ENCODE measurements at regions not wholly inside any gene's neighbourhood (a gene's known extent, or its start where the extent isn't known, plus 50 kb on each side); places are given as distances from the start of the nearest gene placed in this dataset.

DNA sequence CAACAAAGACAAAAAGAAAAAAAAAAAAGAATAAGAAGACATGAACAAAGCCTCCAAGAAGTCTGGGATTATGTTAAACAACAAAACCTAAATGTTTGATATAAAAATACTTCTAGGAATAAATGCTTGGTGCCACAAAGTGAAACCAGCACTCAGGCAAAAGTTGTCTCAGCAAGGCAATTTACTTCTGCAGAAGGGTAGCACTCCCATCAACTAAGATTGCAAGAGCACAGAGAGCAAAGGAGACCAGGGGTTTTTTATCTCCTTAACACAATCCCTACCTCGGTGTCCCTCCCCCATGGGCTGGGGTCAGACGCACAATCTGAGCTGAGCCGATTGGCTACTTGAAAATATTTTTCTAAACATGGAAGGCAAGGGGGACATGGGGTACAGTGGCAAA is 381.3 kb upstream of the SLC24A2 start (continued):
- TF ChIP-seq, protein P1, sequence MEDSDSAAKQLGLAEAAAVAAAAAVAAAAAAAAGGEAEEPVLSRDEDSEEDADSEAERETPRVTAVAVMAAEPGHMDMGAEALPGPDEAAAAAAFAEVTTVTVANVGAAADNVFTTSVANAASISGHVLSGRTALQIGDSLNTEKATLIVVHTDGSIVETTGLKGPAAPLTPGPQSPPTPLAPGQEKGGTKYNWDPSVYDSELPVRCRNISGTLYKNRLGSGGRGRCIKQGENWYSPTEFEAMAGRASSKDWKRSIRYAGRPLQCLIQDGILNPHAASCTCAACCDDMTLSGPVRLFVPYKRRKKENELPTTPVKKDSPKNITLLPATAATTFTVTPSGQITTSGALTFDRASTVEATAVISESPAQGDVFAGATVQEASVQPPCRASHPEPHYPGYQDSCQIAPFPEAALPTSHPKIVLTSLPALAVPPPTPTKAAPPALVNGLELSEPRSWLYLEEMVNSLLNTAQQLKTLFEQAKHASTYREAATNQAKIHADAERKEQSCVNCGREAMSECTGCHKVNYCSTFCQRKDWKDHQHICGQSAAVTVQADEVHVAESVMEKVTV (CRISPR knock-in tag; IDR thresholded peaks at IDR 0.05): no peak
- TF ChIP-seq NRF1 (conservative IDR thresholded peaks at IDR 0.05 in 1 of 2, IDR thresholded peaks at IDR 0.05 in 1 of 2): no peak
- TF ChIP-seq ATF1 (CRISPR knock-in tag; IDR thresholded peaks at IDR 0.05): no peak
- no peak for TF ChIP-seq ATF1 (tag; IDR thresholded peaks at IDR 0.05)
- TF ChIP-seq, protein P2, sequence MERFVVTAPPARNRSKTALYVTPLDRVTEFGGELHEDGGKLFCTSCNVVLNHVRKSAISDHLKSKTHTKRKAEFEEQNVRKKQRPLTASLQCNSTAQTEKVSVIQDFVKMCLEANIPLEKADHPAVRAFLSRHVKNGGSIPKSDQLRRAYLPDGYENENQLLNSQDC (CRISPR knock-in tag; IDR thresholded peaks at IDR 0.05): no peak
- TF ChIP-seq, protein P3, sequence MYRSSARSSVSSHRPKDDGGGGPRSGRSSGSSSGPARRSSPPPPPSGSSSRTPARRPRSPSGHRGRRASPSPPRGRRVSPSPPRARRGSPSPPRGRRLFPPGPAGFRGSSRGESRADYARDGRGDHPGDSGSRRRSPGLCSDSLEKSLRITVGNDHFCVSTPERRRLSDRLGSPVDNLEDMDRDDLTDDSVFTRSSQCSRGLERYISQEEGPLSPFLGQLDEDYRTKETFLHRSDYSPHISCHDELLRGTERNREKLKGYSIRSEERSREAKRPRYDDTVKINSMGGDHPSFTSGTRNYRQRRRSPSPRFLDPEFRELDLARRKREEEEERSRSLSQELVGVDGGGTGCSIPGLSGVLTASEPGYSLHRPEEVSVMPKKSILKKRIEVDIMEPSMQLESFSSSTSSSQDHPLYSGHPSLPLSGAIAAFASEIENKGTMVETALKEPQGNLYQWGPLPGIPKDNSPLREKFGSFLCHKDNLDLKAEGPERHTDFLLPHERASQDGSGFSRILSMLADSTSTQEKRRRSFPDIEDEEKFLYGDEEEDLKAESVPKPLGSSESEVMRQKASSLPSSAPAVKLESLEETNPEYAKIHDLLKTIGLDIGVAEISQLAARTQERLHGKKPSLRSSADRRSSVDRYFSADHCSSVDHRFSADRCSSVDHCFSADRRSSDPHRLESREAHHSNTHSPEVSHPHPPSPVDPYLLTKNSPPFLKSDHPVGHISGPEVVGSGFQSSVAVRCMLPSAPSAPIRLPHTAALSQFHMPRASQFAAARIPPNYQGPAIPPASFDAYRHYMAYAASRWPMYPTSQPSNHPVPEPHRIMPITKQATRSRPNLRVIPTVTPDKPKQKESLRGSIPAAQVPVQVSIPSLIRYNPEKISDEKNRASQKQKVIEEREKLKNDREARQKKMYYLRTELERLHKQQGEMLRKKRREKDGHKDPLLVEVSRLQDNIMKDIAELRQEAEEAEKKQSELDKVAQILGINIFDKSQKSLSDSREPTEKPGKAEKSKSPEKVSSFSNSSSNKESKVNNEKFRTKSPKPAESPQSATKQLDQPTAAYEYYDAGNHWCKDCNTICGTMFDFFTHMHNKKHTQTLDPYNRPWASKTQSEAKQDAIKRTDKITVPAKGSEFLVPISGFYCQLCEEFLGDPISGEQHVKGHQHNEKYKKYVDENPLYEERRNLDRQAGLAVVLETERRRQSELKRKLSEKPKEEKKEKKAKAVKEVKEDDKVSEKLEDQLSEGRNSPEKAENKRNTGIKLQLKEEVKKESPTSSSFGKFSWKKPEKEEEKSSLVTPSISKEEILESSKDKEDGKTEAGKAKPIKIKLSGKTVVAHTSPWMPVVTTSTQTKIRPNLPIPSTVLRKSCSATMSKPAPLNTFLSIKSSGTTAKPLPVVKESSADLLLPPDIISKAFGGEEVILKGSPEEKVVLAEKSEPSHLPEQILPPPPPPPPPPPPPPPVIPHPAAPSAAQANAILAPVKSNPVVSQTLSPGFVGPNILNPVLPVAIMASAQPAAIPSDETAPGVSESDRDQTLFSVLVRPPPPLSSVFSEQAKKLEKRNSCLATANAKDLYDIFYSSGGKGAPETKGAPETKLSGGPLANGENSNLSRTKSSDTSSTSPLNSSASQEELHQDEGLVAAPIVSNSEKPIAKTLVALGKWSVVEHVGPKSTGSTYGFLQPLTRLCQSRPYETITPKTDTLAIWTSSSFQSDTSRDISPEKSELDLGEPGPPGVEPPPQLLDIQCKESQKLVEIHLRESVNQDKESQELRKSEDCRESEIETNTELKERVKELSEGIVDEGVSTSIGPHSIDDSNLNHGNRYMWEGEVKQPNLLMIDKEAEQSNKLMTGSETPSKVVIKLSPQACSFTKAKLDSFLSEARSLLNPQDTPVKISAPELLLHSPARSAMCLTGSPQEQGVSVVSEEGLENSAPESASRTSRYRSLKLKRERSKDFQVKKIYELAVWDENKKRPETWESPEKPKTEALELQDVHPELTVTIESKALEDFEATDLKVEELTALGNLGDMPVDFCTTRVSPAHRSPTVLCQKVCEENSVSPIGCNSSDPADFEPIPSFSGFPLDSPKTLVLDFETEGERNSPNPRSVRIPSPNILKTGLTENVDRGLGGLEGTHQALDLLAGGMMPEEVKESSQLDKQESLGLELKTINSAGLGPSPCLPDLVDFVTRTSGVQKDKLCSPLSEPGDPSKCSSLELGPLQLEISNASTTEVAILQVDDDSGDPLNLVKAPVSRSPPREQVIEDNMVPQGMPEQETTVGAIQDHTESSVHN (IDR thresholded peaks at IDR 0.05; ENCODE audit: borderline replicate concordance in 1 of 2, low read depth in 1 of 2): no peak
- no peak for TF ChIP-seq MCM7 (IDR thresholded peaks at IDR 0.05)
- TF ChIP-seq KDM2B (CRISPR knock-in tag; IDR thresholded peaks at IDR 0.05): no peak
